ENCODE measurements at regions not wholly inside any gene's neighbourhood (a gene's known extent, or its start where the extent isn't known, plus 50 kb on each side); places are given as distances from the start of the nearest gene placed in this dataset.

DNA sequence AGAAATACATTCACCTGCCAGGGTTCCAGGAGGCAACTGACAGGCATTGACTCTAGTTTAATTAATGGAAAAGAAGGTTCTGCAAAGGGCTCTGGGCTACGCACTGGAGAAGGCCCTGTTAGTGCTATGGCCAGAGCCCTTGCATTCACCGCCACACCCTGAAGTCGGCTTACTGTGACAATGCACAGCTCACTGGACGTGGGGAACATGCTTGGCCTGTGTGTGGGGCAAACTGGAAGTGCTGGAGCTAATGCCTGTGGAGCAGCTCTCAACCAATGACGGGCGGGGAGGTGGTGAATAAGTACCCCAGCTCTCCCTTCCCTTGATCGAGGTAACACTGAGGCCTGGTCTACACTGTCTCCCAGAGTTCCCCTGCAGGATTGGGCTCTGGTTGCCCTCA lies 209.8 kb downstream of the HAUS1 start (continued):
- TF ChIP-seq, protein P1, sequence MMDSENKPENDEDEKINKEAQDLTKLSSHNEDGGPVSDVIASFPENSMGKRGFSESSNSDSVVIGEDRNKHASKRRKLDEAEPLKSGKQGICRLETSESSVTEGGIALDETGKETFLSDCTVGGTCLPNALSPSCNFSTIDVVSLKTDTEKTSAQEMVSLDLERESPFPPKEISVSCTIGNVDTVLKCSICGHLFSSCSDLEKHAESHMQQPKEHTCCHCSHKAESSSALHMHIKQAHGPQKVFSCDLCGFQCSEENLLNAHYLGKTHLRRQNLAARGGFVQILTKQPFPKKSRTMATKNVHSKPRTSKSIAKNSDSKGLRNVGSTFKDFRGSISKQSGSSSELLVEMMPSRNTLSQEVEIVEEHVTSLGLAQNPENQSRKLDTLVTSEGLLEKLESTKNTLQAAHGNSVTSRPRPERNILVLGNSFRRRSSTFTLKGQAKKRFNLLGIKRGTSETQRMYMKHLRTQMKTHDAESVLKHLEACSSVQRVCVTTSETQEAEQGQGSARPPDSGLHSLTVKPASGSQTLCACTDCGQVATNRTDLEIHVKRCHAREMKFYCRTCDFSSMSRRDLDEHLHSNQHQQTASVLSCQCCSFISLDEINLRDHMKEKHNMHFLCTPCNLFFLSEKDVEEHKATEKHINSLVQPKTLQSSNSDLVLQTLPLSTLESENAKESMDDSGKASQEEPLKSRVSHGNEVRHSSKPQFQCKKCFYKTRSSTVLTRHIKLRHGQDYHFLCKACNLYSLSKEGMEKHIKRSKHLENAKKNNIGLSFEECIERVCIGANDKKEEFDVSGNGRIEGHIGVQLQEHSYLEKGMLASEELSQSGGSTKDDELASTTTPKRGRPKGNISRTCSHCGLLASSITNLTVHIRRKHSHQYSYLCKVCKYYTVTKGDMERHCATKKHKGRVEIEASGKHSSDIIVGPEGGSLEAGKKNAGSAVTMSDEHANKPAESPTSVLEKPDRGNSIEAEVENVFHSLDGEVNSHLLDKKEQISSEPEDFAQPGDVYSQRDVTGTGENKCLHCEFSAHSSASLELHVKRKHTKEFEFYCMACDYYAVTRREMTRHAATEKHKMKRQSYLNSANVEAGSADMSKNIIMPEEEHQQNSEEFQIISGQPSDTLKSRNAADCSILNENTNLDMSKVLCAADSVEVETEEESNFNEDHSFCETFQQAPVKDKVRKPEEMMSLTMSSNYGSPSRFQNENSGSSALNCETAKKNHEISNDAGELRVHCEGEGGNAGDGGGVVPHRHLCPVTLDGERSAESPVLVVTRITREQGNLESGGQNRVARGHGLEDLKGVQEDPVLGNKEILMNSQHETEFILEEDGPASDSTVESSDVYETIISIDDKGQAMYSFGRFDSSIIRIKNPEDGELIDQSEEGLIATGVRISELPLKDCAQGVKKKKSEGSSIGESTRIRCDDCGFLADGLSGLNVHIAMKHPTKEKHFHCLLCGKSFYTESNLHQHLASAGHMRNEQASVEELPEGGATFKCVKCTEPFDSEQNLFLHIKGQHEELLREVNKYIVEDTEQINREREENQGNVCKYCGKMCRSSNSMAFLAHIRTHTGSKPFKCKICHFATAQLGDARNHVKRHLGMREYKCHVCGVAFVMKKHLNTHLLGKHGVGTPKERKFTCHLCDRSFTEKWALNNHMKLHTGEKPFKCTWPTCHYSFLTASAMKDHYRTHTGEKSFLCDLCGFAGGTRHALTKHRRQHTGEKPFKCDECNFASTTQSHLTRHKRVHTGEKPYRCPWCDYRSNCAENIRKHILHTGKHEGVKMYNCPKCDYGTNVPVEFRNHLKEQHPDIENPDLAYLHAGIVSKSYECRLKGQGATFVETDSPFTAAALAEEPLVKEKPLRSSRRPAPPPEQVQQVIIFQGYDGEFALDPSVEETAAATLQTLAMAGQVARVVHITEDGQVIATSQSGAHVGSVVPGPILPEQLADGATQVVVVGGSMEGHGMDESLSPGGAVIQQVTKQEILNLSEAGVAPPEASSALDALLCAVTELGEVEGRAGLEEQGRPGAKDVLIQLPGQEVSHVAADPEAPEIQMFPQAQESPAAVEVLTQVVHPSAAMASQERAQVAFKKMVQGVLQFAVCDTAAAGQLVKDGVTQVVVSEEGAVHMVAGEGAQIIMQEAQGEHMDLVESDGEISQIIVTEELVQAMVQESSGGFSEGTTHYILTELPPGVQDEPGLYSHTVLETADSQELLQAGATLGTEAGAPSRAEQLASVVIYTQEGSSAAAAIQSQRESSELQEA (IDR thresholded peaks at IDR 0.05; ENCODE audit: low read depth), result no peak
- TF ChIP-seq ZNF3 (CRISPR knock-in tag; IDR thresholded peaks at IDR 0.05), result no peak
- no peak for TF ChIP-seq KLF13 (tag; IDR thresholded peaks at IDR 0.05; ENCODE audit: borderline replicate concordance, low read depth)
- TF ChIP-seq, protein P2, sequence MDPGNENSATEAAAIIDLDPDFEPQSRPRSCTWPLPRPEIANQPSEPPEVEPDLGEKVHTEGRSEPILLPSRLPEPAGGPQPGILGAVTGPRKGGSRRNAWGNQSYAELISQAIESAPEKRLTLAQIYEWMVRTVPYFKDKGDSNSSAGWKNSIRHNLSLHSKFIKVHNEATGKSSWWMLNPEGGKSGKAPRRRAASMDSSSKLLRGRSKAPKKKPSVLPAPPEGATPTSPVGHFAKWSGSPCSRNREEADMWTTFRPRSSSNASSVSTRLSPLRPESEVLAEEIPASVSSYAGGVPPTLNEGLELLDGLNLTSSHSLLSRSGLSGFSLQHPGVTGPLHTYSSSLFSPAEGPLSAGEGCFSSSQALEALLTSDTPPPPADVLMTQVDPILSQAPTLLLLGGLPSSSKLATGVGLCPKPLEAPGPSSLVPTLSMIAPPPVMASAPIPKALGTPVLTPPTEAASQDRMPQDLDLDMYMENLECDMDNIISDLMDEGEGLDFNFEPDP (CRISPR knock-in tag; IDR thresholded peaks at IDR 0.05), result no peak
- TF ChIP-seq DPF2 (IDR thresholded peaks at IDR 0.05), result no peak
- no peak for TF ChIP-seq ARID1B (IDR thresholded peaks at IDR 0.05)
- TF ChIP-seq, protein P3, sequence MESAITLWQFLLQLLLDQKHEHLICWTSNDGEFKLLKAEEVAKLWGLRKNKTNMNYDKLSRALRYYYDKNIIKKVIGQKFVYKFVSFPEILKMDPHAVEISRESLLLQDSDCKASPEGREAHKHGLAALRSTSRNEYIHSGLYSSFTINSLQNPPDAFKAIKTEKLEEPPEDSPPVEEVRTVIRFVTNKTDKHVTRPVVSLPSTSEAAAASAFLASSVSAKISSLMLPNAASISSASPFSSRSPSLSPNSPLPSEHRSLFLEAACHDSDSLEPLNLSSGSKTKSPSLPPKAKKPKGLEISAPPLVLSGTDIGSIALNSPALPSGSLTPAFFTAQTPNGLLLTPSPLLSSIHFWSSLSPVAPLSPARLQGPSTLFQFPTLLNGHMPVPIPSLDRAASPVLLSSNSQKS (CRISPR knock-in tag; IDR thresholded peaks at IDR 0.05), result no peak
